GM20000 (cell line): ENCODE measurements at regions not wholly inside any gene's neighbourhood (a gene's known extent, or its start where the extent isn't known, plus 50 kb on each side); places are given as distances from the start of the nearest gene placed in this dataset.

ENCODE experiments used
- DNase-seq: peaks from one replicate; pipeline ENCODE4 v3.0.0; 2012; ENCODE audit warnings: low spot score
- TF ChIP-seq, protein P1 (sequence below): IDR thresholded peaks from 2 replicates; pipeline ENCODE4 v1.5.1; 2012; ENCODE audit warnings: mild to moderate bottlenecking, control low read depth; ENCODE audit errors: extremely low read depth, missing control alignments

DNA sequence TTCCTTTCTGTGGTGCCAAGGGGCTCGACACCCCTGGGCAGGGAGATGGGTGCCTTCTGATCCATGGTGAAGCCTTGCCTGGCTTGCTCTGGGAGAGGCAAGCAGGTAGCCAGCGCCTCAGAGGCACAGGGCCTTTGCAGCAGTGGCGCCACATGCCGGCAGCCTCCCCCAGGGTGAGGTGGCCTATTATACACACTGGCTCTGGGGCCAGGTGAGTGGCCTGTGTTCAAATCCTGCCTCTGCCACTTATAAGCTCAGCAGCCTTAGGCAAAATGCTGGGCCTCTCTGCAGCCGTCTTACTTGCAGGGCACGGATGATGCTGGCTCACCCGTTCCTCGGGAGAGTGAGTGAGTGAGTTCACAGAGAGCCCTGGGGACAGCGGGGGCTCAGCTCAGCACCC is 176.9 kb downstream of the TFAP2C start:
- DNase-seq = no peak
- TF ChIP-seq, protein P1, sequence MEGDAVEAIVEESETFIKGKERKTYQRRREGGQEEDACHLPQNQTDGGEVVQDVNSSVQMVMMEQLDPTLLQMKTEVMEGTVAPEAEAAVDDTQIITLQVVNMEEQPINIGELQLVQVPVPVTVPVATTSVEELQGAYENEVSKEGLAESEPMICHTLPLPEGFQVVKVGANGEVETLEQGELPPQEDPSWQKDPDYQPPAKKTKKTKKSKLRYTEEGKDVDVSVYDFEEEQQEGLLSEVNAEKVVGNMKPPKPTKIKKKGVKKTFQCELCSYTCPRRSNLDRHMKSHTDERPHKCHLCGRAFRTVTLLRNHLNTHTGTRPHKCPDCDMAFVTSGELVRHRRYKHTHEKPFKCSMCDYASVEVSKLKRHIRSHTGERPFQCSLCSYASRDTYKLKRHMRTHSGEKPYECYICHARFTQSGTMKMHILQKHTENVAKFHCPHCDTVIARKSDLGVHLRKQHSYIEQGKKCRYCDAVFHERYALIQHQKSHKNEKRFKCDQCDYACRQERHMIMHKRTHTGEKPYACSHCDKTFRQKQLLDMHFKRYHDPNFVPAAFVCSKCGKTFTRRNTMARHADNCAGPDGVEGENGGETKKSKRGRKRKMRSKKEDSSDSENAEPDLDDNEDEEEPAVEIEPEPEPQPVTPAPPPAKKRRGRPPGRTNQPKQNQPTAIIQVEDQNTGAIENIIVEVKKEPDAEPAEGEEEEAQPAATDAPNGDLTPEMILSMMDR = no peak

DNA sequence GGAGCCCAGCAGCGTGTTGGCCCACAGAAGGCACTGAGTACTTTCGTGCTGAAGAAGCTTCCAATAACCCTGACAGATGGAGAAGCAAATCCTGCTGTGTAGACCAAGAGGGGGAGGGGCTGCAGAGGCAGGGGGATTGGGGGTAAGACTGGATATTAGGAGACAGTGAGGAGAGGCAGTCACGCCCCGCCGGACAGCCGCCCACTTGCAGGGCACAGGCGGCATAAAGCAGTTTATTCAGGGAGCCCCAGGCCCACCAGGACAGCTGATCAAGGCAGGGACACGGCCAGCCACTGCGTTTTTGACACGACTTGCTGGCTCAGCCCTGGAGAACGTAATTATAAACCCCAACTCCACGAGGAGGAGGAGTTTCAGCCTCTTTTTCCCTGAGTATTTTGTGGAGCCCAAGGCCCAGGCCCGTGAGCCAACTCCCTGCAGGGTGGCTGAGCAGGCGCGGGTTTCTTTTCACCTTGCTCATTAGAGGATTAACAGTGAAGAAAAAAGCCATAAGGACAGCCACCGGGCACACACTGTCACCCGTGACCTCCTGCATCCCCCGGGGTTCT is 177.9 kb downstream of the TFAP2C start:
- no peak for DNase-seq
- TF ChIP-seq, protein P1 = no peak

GRCh38 chr20:56808117-56808725 is 179.1 kb downstream of the TFAP2C start:
- DNase-seq = no peak
- TF ChIP-seq, protein P1 = no peak

DNA sequence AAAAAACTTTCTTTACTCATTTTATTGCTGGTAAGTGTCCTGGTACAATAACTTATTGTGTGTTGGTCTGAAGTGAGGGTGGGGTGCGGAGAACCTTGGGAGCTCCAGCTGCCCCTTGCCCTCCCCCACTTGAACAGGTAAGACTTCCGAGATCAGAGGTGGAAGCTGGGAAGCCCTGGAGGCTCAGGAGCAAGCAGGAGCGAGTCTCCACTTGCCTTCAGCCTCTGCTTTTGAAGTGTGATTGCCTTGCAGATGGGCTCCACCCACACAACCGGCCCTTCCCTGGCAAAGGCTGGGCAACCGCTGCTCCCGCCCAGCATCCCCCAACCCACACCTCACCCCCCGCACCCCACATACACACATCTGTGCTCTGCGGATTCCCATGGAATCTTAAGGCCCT is 179.6 kb downstream of the TFAP2C start:
- no peak for DNase-seq
- TF ChIP-seq, protein P1 = no peak

DNA sequence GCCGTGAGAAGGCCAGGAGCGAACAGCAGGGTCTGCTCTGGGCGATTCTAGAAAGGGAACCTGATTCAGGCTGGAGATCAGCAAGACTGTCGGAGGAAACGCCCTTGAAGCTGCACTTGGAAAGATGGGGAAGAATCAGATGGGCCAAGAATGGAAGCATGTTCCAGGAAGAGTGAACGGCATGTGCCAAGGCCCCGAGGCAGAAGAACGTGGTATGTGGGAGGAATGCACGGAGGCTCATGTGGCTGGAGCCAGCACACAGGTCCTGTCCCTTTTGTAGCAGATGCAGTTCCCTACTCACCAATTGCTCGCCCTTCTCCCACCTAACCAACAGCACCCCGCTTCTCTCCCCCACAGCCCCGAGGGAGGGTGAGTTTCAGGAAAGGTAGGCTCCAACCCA is 180.6 kb downstream of the TFAP2C start:
- TF ChIP-seq, protein P1 = no peak
- no peak for DNase-seq

GRCh38 chr20:56810141-56810540 is 181.0 kb downstream of the TFAP2C start:
- TF ChIP-seq, protein P1 = no peak
- no peak for DNase-seq

GRCh38 chr20:56815796-56816195 is 186.7 kb downstream of the TFAP2C start:
- no peak for DNase-seq
- TF ChIP-seq, protein P1 = no peak
